Panc1 (cell line): ENCODE measurements at regions not wholly inside any gene's neighbourhood (a gene's known extent, or its start where the extent isn't known, plus 50 kb on each side); places are given as distances from the start of the nearest gene placed in this dataset.

Experiments used
- ATAC-seq: fragments of 200-7000 bp; cut with Tn5 transposase; 2 replicates; pipeline ENCODE4 v1.9.1; 2020; ENCODE audit warnings: mild to moderate bottlenecking, moderate library complexity
- BruUV-seq: library from RNA; stranded (reverse); fragments of 400-500 nt; replicated peaks from 2 replicates; lab custom pipeline; 2021; lab: Mats Ljungman, UMichigan
- CTCF ChIA-PET: fragments of 300-600 bp; sonication (Branson Sonifier 250); formaldehyde crosslinking; loops from one replicate; lab custom pipeline; 2022; ENCODE audit warnings: antibody characterized with exemption; lab: Charles Lee
- POLR2A ChIA-PET: fragments of 300-600 bp; sonication (Branson Sonifier 250); formaldehyde crosslinking; loops from one replicate; lab custom pipeline; 2022; ENCODE audit warnings: antibody characterized with exemption; lab: Charles Lee
- DNase-seq: peaks from one replicate; pipeline ENCODE4 v3.0.0-alpha.2; 2010; ENCODE audit warnings: low read depth, low spot score
- H3K27ac ChIP-seq: 2 replicates; pipeline ENCODE4 v1.5.1; 2011; ENCODE audit warnings: mild to moderate bottlenecking, low read length, inconsistent platforms
- H3K27me3 ChIP-seq: fragments of 200-500 bp; sonication (Bioruptor generic); 2 replicates; pipeline ENCODE4 v1.6.0; 2014; ENCODE audit warnings: low read length, inconsistent platforms; ENCODE audit not compliant: control insufficient read depth, insufficient read depth
- H3K36me3 ChIP-seq: fragments of 200-500 bp; sonication (Bioruptor generic); 2 replicates; pipeline ENCODE4 v1.5.1; 2014; ENCODE audit warnings: inconsistent platforms, mild to moderate bottlenecking, low read length, moderate library complexity; ENCODE audit not compliant: control insufficient read depth, insufficient read depth
- H3K4me1 ChIP-seq: 2 replicates; pipeline ENCODE4 v1.5.1; 2011; ENCODE audit warnings: inconsistent platforms, mild to moderate bottlenecking, low read length, moderate library complexity; ENCODE audit not compliant: control insufficient read depth, insufficient read depth
- H3K4me3 ChIP-seq, 2 experiments: 2 replicates each; pipeline ENCODE4 v1.5.1; 2011 to 2012; ENCODE audit warnings: low read depth in 2 of 2, low read length in 2 of 2, mild to moderate bottlenecking in 2 of 2, inconsistent platforms in 1 of 2, moderate library complexity in 1 of 2
- H3K9me3 ChIP-seq: fragments of 200-500 bp; sonication (Bioruptor generic); 2 replicates; pipeline ENCODE4 v1.5.1; 2014; ENCODE audit warnings: low read depth, mild to moderate bottlenecking, inconsistent platforms, low read length, moderate library complexity; ENCODE audit not compliant: control insufficient read depth, insufficient read depth
- CTCF ChIP-seq: fragments of 450-650 bp; IDR thresholded peaks from 2 replicates; pipeline ENCODE4 v1.5.1; 2017; ENCODE audit warnings: mild to moderate bottlenecking
- POLR2AphosphoS5 ChIP-seq: IDR thresholded peaks from 2 replicates; pipeline ENCODE4 v1.6.1; 2012; ENCODE audit warnings: mild to moderate bottlenecking, low read depth, low read length, moderate library complexity
- REST ChIP-seq, 2 experiments: IDR thresholded peaks; 2 replicates each; pipeline ENCODE4 v1.6.1; 2011 to 2012; ENCODE audit warnings: low read depth in 2 of 2, control low read depth in 1 of 2, low read length in 1 of 2, mild to moderate bottlenecking in 1 of 2, moderate library complexity in 1 of 2; ENCODE audit not compliant: insufficient read depth in 1 of 2
- SIN3A ChIP-seq: IDR thresholded peaks from 2 replicates; pipeline ENCODE4 v1.6.1; 2012; ENCODE audit warnings: low read depth, mild to moderate bottlenecking, low read length, moderate library complexity, borderline replicate concordance; ENCODE audit not compliant: insufficient read depth
- TCF7L2 ChIP-seq: IDR thresholded peaks from 2 replicates; pipeline ENCODE4 v1.6.1; 2011; ENCODE audit warnings: mild to moderate bottlenecking, low read depth, low read length, inconsistent platforms
- in situ Hi-C: cut with HindIII; loops from 2 replicates; pipeline ENCODE4 v1.10.0; 2016; ENCODE audit warnings: low sequenced_read_pairs, low pct_unique_long_range_greater_than_20kb
- intact Hi-C: fragments of 100-400 bp; cut with micrococcal nuclease; formaldehyde crosslinking; loops from one replicate; pipeline ENCODE4 v1.10.0; 2022; ENCODE audit not compliant: unreplicated experiment

GRCh38 chr12:90060031-90060430, 351.4 kb upstream of the ATP2B1 start:
- POLR2A ChIA-PET: no interaction called here

GRCh38 chr12:90058704-90059103, 350.1 kb upstream of the ATP2B1 start:
- BruUV-seq: no TSS peak
- ChIA-PET CTCF (no interaction called here), POLR2A (no interaction called here)
- intact Hi-C loops: no loop called here
- H3K4me3 ChIP-seq: no peak overlapping the region
- ATAC-seq: no peak
- in situ Hi-C loops: no loop called here
- TF ChIP-seq REST (IDR thresholded peaks at IDR 0.05; ENCODE audit: insufficient read depth in 1 of 2, low read depth in 2 of 2, low read length in 1 of 2) (no peak), TCF7L2 (no peak), POLR2AphosphoS5 (no peak), CTCF (no peak), SIN3A (no peak)
- no peaks in the 10 kb centered on the region for H3K27me3 ChIP-seq
- no peaks in the 10 kb centered on the region for H3K36me3 ChIP-seq
- H3K27ac ChIP-seq: no peak overlapping the region
- no peak for DNase-seq
- no peaks in the 10 kb centered on the region for H3K9me3 ChIP-seq
- H3K4me1 ChIP-seq: no peaks in the 10 kb centered on the region

More at GRCh38 chr12:90060031-90060430, 351.4 kb upstream of the ATP2B1 start:
- H3K36me3 ChIP-seq: no peaks in the 10 kb centered on the region
- TF ChIP-seq SIN3A: no peak
- no peak for TF ChIP-seq REST (IDR thresholded peaks at IDR 0.05; ENCODE audit: insufficient read depth in 1 of 2, low read depth in 2 of 2, low read length in 1 of 2)
- TF ChIP-seq CTCF: no peak
- no peak for TF ChIP-seq TCF7L2
- no peak for TF ChIP-seq POLR2AphosphoS5
- H3K4me1 ChIP-seq: no peaks in the 10 kb centered on the region
- H3K4me3 ChIP-seq: no peak overlapping the region
- H3K9me3 ChIP-seq: no peaks in the 10 kb centered on the region
- ATAC-seq (no peak), DNase-seq (no peak)
- no TSS peak for BruUV-seq
- no peak overlapping the region for H3K27ac ChIP-seq
- in situ Hi-C loops (no loop called here), intact Hi-C loops (no loop called here)
- no peaks in the 10 kb centered on the region for H3K27me3 ChIP-seq
- CTCF ChIA-PET: no interaction called here
